Astrocyte (in vitro differentiated cells and primary cell): ENCODE measurements at regions not wholly inside any gene's neighbourhood (a gene's known extent, or its start where the extent isn't known, plus 50 kb on each side); places are given as distances from the start of the nearest gene placed in this dataset.

Source experiments
- DNase-seq: peaks from one replicate; pipeline ENCODE4 v3.0.0-alpha.2; 2010; ENCODE audit warnings: low read depth
- FAIRE-seq: peaks from 2 replicates; lab custom pipeline; 2011; peaks lifted over from hg19 to GRCh38; lab: Jason Lieb, UNC
- H2AFZ ChIP-seq: 2 replicates; pipeline ENCODE4 v1.6.0; 2012; ENCODE audit warnings: low read depth, low read length, inconsistent platforms
- H3K27ac ChIP-seq: 2 replicates; pipeline ENCODE4 v1.5.1; 2011; ENCODE audit warnings: low read depth, low read length, inconsistent platforms
- H3K27me3 ChIP-seq: 2 replicates; pipeline ENCODE4 v1.6.0; 2011; ENCODE audit warnings: low read length, inconsistent platforms; ENCODE audit not compliant: insufficient read depth
- H3K36me3 ChIP-seq: 2 replicates; pipeline ENCODE4 v1.5.1; 2011; ENCODE audit warnings: low read length, inconsistent platforms; ENCODE audit not compliant: insufficient read depth
- H3K4me1 ChIP-seq: 2 replicates; pipeline ENCODE4 v1.5.1; 2011; ENCODE audit warnings: low read length, inconsistent platforms; ENCODE audit not compliant: insufficient read depth
- H3K4me2 ChIP-seq: 2 replicates; pipeline ENCODE4 v1.6.0; 2012; ENCODE audit warnings: low read length, inconsistent platforms
- H3K4me3 ChIP-seq: 2 replicates; pipeline ENCODE4 v1.5.1; 2011; ENCODE audit warnings: low read depth, mild to moderate bottlenecking, low read length, inconsistent platforms; ENCODE audit not compliant: insufficient read depth
- H3K79me2 ChIP-seq: 2 replicates; pipeline ENCODE4 v1.6.0; 2012; ENCODE audit warnings: mild to moderate bottlenecking, low read length, inconsistent platforms; ENCODE audit not compliant: insufficient read depth
- H3K9ac ChIP-seq: 2 replicates; pipeline ENCODE4 v1.6.0; 2012; ENCODE audit warnings: mild to moderate bottlenecking, low read length, inconsistent platforms
- H3K9me3 ChIP-seq: 2 replicates; pipeline ENCODE4 v1.5.1; 2012; ENCODE audit warnings: low read depth, mild to moderate bottlenecking, low read length, inconsistent platforms; ENCODE audit not compliant: insufficient read depth
- H4K20me1 ChIP-seq: 2 replicates; pipeline ENCODE4 v1.6.0; 2012; ENCODE audit warnings: low read length, inconsistent platforms; ENCODE audit not compliant: insufficient read depth
- H3K27ac Mint-ChIP-seq: one replicate; pipeline ENCODE4 v1.8.0; 2021; ENCODE audit warnings: mild to moderate bottlenecking, mixed read lengths; ENCODE audit not compliant: unreplicated experiment
- H3K27me3 Mint-ChIP-seq: one replicate; pipeline ENCODE4 v1.8.0; 2021; ENCODE audit warnings: low read depth, mixed read lengths; ENCODE audit not compliant: unreplicated experiment
- H3K36me3 Mint-ChIP-seq: one replicate; pipeline ENCODE4 v1.8.0; 2021; ENCODE audit warnings: low read depth, mixed read lengths; ENCODE audit not compliant: unreplicated experiment
- H3K4me1 Mint-ChIP-seq: one replicate; pipeline ENCODE4 v1.8.0; 2021; ENCODE audit warnings: low read depth, mixed read lengths; ENCODE audit not compliant: unreplicated experiment
- H3K4me3 Mint-ChIP-seq: one replicate; pipeline ENCODE4 v1.8.0; 2021; ENCODE audit warnings: mild to moderate bottlenecking, moderate library complexity, mixed read lengths; ENCODE audit not compliant: unreplicated experiment
- H3K9me3 Mint-ChIP-seq: one replicate; pipeline ENCODE4 v1.8.0; 2021; ENCODE audit warnings: mild to moderate bottlenecking, mixed read lengths; ENCODE audit not compliant: unreplicated experiment
- CTCF ChIP-seq: IDR thresholded peaks from 2 replicates; pipeline ENCODE4 v1.5.1; 2011; ENCODE audit warnings: low read depth, mild to moderate bottlenecking, inconsistent platforms, low read length, moderate library complexity; ENCODE audit not compliant: insufficient read depth
- EZH2 ChIP-seq: IDR thresholded peaks from 2 replicates; pipeline ENCODE4 v1.6.1; 2012; ENCODE audit warnings: mild to moderate bottlenecking, low read length, inconsistent platforms; ENCODE audit not compliant: insufficient read depth

DNA sequence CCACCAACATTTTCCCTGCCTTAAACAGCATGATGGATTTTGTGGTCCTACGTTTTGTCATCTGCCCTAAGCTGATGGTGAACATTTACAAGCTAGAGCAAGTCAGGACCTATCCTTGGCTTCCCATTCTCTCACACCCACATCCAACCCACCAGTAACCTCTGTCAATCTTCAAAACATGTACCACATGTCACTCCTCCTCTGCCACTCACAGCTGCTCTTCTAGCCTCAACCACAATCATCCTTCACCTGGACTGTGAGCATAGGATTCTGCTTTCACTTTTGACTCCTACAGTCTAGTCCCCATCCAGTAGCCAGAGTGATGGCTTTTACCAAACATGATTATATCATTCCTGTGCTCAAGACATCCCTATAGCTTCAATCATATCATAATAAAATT is 279.8 kb upstream of the DLGAP1 start:
- Mint-ChIP-seq H3K27me3 (no peaks in the 10 kb centered on the region), H3K9me3 (peaks cover 2% of the 10 kb centered on the region), H3K27ac (no peak overlapping the region), H3K4me1 (peaks cover 4% of the 10 kb centered on the region), H3K36me3 (no peaks in the 10 kb centered on the region), H3K4me3 (no peak overlapping the region)
- H3K27me3 ChIP-seq = no peaks in the 10 kb centered on the region
- H4K20me1 ChIP-seq = no peaks in the 10 kb centered on the region
- FAIRE-seq (no peak), DNase-seq (no peak)
- H3K4me2 ChIP-seq = no peak overlapping the region
- H3K4me1 ChIP-seq = no peaks in the 10 kb centered on the region
- TF ChIP-seq EZH2 = no peak
- TF ChIP-seq CTCF = no peak
- no peaks in the 10 kb centered on the region for H3K36me3 ChIP-seq
- H3K27ac ChIP-seq = no peak overlapping the region
- H3K79me2 ChIP-seq = no peaks in the 10 kb centered on the region
- H3K9ac ChIP-seq = no peak overlapping the region
- H2AFZ ChIP-seq = no peak overlapping the region
- H3K4me3 ChIP-seq = no peak overlapping the region
- H3K9me3 ChIP-seq = peaks cover 3% of the 10 kb centered on the region

DNA sequence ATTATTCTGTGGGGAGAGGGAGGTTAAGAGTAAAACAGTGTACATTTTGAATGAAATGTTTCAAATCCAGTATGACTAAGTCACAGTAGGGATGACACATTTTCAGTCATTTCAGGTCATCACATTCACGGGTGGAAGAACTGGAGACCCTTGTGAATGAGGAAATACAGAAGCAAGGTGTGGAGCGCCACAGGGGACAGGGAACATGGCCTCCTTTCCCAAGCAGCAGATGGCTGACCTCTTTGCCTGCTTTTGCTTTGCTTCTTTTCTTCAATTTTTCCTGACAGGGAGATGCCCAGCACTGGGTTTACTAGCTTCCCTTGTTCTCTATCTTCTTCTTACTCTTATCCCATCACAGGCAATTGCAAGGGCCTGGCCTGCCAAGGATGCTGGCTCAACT is 278.9 kb upstream of the DLGAP1 start:
- no peak overlapping the region for H3K27ac ChIP-seq
- peaks cover 3% of the 10 kb centered on the region for H3K9me3 ChIP-seq
- peaks cover 2% of the 10 kb centered on the region for H3K9me3 Mint-ChIP-seq
- no peaks in the 10 kb centered on the region for H3K36me3 Mint-ChIP-seq
- H3K4me3 ChIP-seq = no peak overlapping the region
- no peaks in the 10 kb centered on the region for H3K79me2 ChIP-seq
- no peak overlapping the region for H3K4me3 Mint-ChIP-seq
- H3K36me3 ChIP-seq = no peaks in the 10 kb centered on the region
- H3K4me1 Mint-ChIP-seq = peaks cover 4% of the 10 kb centered on the region
- TF ChIP-seq EZH2 (no peak), CTCF (no peak)
- H3K4me1 ChIP-seq = no peaks in the 10 kb centered on the region
- no peak overlapping the region for H3K4me2 ChIP-seq
- H3K27me3 Mint-ChIP-seq = no peaks in the 10 kb centered on the region
- no peak overlapping the region for H3K9ac ChIP-seq
- H3K27me3 ChIP-seq = no peaks in the 10 kb centered on the region
- FAIRE-seq = no peak
- no peak for DNase-seq
- no peaks in the 10 kb centered on the region for H4K20me1 ChIP-seq
- H2AFZ ChIP-seq = no peak overlapping the region
- no peak overlapping the region for H3K27ac Mint-ChIP-seq

- Mint-ChIP-seq H3K4me1 (peaks cover 10% of the 10 kb centered on the region), H3K36me3 (no peaks in the 10 kb centered on the region), H3K27me3 (no peaks in the 10 kb centered on the region), H3K9me3 (no peaks in the 10 kb centered on the region), H3K4me3 (no peak overlapping the region), H3K27ac (no peak overlapping the region)
- H3K4me3 ChIP-seq = no peak overlapping the region
- no peak for TF ChIP-seq EZH2
- no peak for TF ChIP-seq CTCF
- H3K27me3 ChIP-seq = no peaks in the 10 kb centered on the region
- H3K9ac ChIP-seq = no peak overlapping the region
- no peak for FAIRE-seq
- H3K79me2 ChIP-seq = no peaks in the 10 kb centered on the region
- no peak for DNase-seq
- no peaks in the 10 kb centered on the region for H4K20me1 ChIP-seq
- H3K27ac ChIP-seq = no peak overlapping the region
- H3K4me1 ChIP-seq = no peaks in the 10 kb centered on the region
- H3K9me3 ChIP-seq = no peaks in the 10 kb centered on the region
- no peak overlapping the region for H3K4me2 ChIP-seq
- H2AFZ ChIP-seq = no peak overlapping the region
- no peaks in the 10 kb centered on the region for H3K36me3 ChIP-seq
Measured at GRCh38 chr18:4721545-4721944, 266.4 kb upstream of the DLGAP1 start.
